ENCODE measurements at regions not wholly inside any gene's neighbourhood (a gene's known extent, or its start where the extent isn't known, plus 50 kb on each side); places are given as distances from the start of the nearest gene placed in this dataset.
"Not testable (repeated sequence)": the region's sequence is repeated elsewhere in the genome, so short reads cannot be mapped to it uniquely, and the experiment has no call there.

DNA sequence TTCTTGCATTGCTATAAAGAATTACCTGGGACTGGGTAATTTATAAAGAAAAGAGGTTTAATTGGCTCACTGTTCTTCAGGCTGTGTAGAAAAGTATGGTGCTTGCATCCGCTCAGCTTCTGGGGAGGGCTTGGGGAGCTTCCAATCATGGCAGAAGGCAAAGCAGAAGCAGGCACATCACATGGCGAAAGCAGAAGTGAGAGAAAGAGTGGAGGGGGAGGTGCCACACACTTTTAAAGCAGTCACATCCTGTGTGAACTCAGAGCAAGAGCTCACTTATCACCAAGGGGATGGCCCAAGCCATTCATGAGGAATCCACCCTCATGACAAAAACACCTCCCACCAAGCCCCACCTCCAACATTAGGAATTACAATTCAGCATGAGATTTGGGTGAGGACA is 303.5 kb downstream of the OTUD1 start:
- no peak for DNase-seq (ENCODE audit: low spot score)
- no peaks in the 10 kb centered on the region for H3K27me3 Mint-ChIP-seq (ENCODE audit: insufficient read depth)
- H3K9me3 Mint-ChIP-seq, result peaks cover 7% of the 10 kb centered on the region
- H3K4me3 Mint-ChIP-seq, result no peak overlapping the region
- intact Hi-C loops (cut with micrococcal nuclease), result no loop called here
- no peak overlapping the region for H3K27ac Mint-ChIP-seq
- no peaks in the 10 kb centered on the region for H3K4me1 Mint-ChIP-seq (ENCODE audit: low read depth)
- no peaks in the 10 kb centered on the region for H3K36me3 Mint-ChIP-seq (ENCODE audit: low read depth)

- H3K27ac Mint-ChIP-seq, result no peak overlapping the region
- intact Hi-C loops (cut with micrococcal nuclease), result no loop called here
- H3K4me3 Mint-ChIP-seq, result no peak overlapping the region
- H3K36me3 Mint-ChIP-seq (ENCODE audit: low read depth), result no peaks in the 10 kb centered on the region
- peaks cover 7% of the 10 kb centered on the region for H3K9me3 Mint-ChIP-seq
- no peak for DNase-seq (ENCODE audit: low spot score)
- H3K27me3 Mint-ChIP-seq (ENCODE audit: insufficient read depth), result no peaks in the 10 kb centered on the region
- no peaks in the 10 kb centered on the region for H3K4me1 Mint-ChIP-seq (ENCODE audit: low read depth)
These were observed 303.9 kb downstream of the OTUD1 start for GRCh38 chr10:23742807-23743206.

DNA sequence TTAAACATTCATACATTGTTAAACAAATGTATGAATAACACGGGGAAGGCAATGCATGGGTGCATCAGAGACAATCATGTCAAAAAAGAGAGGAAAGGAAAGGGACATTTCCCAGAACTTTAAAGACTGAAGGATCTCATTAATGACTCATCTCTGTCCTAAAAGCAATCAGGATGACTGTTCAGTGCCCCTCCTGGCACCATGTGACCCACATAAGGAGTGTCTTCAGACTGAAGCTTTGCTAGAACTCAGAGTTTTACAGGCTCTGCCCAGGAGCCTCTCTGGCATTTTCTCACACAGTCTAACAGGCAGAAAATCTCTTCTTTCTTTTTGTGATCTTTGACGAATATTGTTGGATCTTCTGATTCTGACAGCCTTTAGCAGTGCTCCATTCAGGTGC is 315.3 kb downstream of the OTUD1 start:
- DNase-seq (ENCODE audit: low spot score), result no peak
- Mint-ChIP-seq H3K4me1 (ENCODE audit: low read depth) (no peaks in the 10 kb centered on the region), H3K27ac (no peak overlapping the region), H3K36me3 (ENCODE audit: low read depth) (no peaks in the 10 kb centered on the region), H3K27me3 (ENCODE audit: insufficient read depth) (no peaks in the 10 kb centered on the region), H3K9me3 (no peaks in the 10 kb centered on the region), H3K4me3 (no peak overlapping the region)
- intact Hi-C loops (cut with micrococcal nuclease), result no loop called here

- no peaks in the 10 kb centered on the region for H3K36me3 Mint-ChIP-seq (ENCODE audit: low read depth)
- intact Hi-C loops (cut with micrococcal nuclease), result no loop called here
- H3K4me1 Mint-ChIP-seq (ENCODE audit: low read depth), result no peaks in the 10 kb centered on the region
- no peaks in the 10 kb centered on the region for H3K9me3 Mint-ChIP-seq
- H3K27me3 Mint-ChIP-seq (ENCODE audit: insufficient read depth), result no peaks in the 10 kb centered on the region
- H3K4me3 Mint-ChIP-seq, result no peak overlapping the region
- DNase-seq (ENCODE audit: low spot score), result no peak
- H3K27ac Mint-ChIP-seq, result no peak overlapping the region
These were observed 316.1 kb downstream of the OTUD1 start for GRCh38 chr10:23754941-23755340.

DNA sequence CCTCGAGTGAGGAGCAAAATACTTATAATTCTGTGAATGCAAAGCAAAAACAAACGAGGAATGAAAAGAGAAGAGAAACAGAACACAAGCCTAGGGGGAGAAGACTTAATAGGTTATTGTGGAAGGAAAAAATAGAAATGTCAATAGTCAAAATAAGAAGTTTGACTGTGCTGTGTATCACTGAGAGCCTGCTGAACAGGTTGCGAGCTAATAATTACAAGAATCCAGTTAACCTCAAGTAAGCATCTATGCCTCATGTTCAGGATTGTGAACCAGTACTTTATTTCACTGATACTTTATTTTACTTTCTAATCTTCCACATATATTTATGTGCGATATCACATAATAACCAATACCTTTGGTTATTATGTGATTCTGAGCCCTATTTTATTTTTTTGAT is 316.7 kb downstream of the OTUD1 start:
- intact Hi-C loops (cut with micrococcal nuclease), result no loop called here
- Mint-ChIP-seq H3K36me3 (ENCODE audit: low read depth) (no peaks in the 10 kb centered on the region), H3K27me3 (ENCODE audit: insufficient read depth) (no peaks in the 10 kb centered on the region), H3K4me3 (no peak overlapping the region), H3K9me3 (no peaks in the 10 kb centered on the region), H3K27ac (no peak overlapping the region), H3K4me1 (ENCODE audit: low read depth) (no peaks in the 10 kb centered on the region)
- DNase-seq (ENCODE audit: low spot score), result no peak

GRCh38 chr10:23768281-23768680 is 329.4 kb downstream of the OTUD1 start:
- intact Hi-C loops (cut with micrococcal nuclease), result no loop called here
- no peak for DNase-seq (ENCODE audit: low spot score)
- H3K9me3 Mint-ChIP-seq, result peaks cover 3% of the 10 kb centered on the region
- H3K4me3 Mint-ChIP-seq, result no peak overlapping the region
- H3K4me1 Mint-ChIP-seq (ENCODE audit: low read depth), result no peaks in the 10 kb centered on the region
- no peak overlapping the region for H3K27ac Mint-ChIP-seq
- no peaks in the 10 kb centered on the region for H3K27me3 Mint-ChIP-seq (ENCODE audit: insufficient read depth)
- no peaks in the 10 kb centered on the region for H3K36me3 Mint-ChIP-seq (ENCODE audit: low read depth)

- Mint-ChIP-seq H3K36me3 (ENCODE audit: low read depth) (no peaks in the 10 kb centered on the region), H3K4me1 (ENCODE audit: low read depth) (no peaks in the 10 kb centered on the region), H3K4me3 (no peak overlapping the region), H3K9me3 (no peaks in the 10 kb centered on the region), H3K27ac (no peak overlapping the region), H3K27me3 (ENCODE audit: insufficient read depth) (no peaks in the 10 kb centered on the region)
- intact Hi-C loops (cut with micrococcal nuclease), result no loop called here
- DNase-seq (ENCODE audit: low spot score), result no peak
These were observed 338.3 kb downstream of the OTUD1 start for GRCh38 chr10:23777153-23777552.

- no peak for DNase-seq (ENCODE audit: low spot score)
- intact Hi-C loops (cut with micrococcal nuclease), result no loop called here
- Mint-ChIP-seq H3K4me1 (ENCODE audit: low read depth) (no peaks in the 10 kb centered on the region), H3K36me3 (ENCODE audit: low read depth) (no peaks in the 10 kb centered on the region), H3K9me3 (no peaks in the 10 kb centered on the region), H3K27ac (no peak overlapping the region), H3K27me3 (ENCODE audit: insufficient read depth) (no peaks in the 10 kb centered on the region), H3K4me3 (no peak overlapping the region)
These were observed 340.4 kb downstream of the OTUD1 start for GRCh38 chr10:23779301-23779700.

DNA sequence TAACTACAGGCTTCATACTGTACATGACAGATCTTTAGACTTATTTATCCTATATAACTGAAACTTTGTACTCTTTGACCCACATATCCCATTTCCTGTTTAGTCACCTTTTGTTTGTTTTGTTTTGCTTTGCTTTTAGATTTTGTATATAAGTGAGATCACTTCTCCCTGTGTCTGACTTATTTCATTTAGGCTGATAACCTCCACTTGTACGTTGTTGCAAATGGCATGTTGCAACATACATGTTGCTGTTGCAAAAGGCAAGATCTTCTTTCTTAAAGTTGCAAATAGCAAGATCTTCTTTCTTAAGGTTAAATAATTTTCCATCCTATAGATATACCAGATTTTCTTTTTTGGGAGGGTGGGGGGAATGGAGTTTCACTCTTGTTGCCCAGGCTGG is 341.5 kb downstream of the OTUD1 start:
- intact Hi-C loops (cut with micrococcal nuclease), result no loop called here
- Mint-ChIP-seq H3K4me1 (ENCODE audit: low read depth) (no peaks in the 10 kb centered on the region), H3K9me3 (no peaks in the 10 kb centered on the region), H3K4me3 (no peak overlapping the region), H3K36me3 (ENCODE audit: low read depth) (no peaks in the 10 kb centered on the region), H3K27me3 (ENCODE audit: insufficient read depth) (no peaks in the 10 kb centered on the region), H3K27ac (no peak overlapping the region)
- DNase-seq (ENCODE audit: low spot score), result no peak

GRCh38 chr10:23786594-23786993 is 347.7 kb downstream of the OTUD1 start:
- DNase-seq (ENCODE audit: low spot score), result no peak
- no peaks in the 10 kb centered on the region for H3K27me3 Mint-ChIP-seq (ENCODE audit: insufficient read depth)
- no peak overlapping the region for H3K27ac Mint-ChIP-seq
- no peak overlapping the region for H3K4me3 Mint-ChIP-seq
- intact Hi-C loops (cut with micrococcal nuclease), result no loop called here
- H3K9me3 Mint-ChIP-seq, result no peaks in the 10 kb centered on the region
- no peaks in the 10 kb centered on the region for H3K4me1 Mint-ChIP-seq (ENCODE audit: low read depth)
- no peaks in the 10 kb centered on the region for H3K36me3 Mint-ChIP-seq (ENCODE audit: low read depth)

GRCh38 chr10:23793577-23793976 is 354.7 kb downstream of the OTUD1 start:
- intact Hi-C loops (cut with micrococcal nuclease), result no loop called here
- Mint-ChIP-seq H3K9me3 (peaks cover 3% of the 10 kb centered on the region), H3K4me3 (no peak overlapping the region), H3K4me1 (ENCODE audit: low read depth) (no peaks in the 10 kb centered on the region), H3K27me3 (ENCODE audit: insufficient read depth) (no peaks in the 10 kb centered on the region), H3K27ac (no peak overlapping the region), H3K36me3 (ENCODE audit: low read depth) (no peaks in the 10 kb centered on the region)
- DNase-seq (ENCODE audit: low spot score), result no peak

DNA sequence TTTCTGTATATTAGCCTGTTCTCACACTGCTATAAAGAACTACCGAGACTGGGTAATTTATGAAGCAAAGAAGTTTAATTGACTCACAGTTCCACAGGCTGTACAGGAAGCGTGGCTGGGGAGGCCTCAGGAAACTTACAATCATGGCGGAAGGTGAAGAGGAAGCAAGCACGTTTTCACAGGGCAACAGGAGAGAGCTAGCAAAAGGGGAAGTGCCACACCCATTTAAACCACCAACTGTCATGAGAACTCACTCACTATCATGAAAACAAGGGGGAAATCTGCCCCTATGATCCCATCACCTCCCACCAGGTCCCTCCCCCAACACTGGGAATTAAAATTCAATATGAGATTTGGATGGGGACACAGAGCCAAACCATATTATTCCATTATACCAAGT is 358.6 kb downstream of the OTUD1 start:
- H3K27ac Mint-ChIP-seq; intact Hi-C loops (cut with micrococcal nuclease); H3K27me3 Mint-ChIP-seq (ENCODE audit: insufficient read depth); H3K36me3 Mint-ChIP-seq (ENCODE audit: low read depth); H3K4me1 Mint-ChIP-seq (ENCODE audit: low read depth); H3K4me3 Mint-ChIP-seq; DNase-seq (ENCODE audit: low spot score): not testable (repeated sequence)
- peaks cover 17% of the 10 kb centered on the region for H3K9me3 Mint-ChIP-seq

GRCh38 chr10:23804125-23804524 is 365.2 kb downstream of the OTUD1 start:
- Mint-ChIP-seq H3K9me3 (peaks cover 14% of the 10 kb centered on the region), H3K36me3 (ENCODE audit: low read depth) (no peaks in the 10 kb centered on the region), H3K27ac (no peak overlapping the region), H3K4me3 (no peak overlapping the region), H3K27me3 (ENCODE audit: insufficient read depth) (no peaks in the 10 kb centered on the region), H3K4me1 (ENCODE audit: low read depth) (no peaks in the 10 kb centered on the region)
- no peak for DNase-seq (ENCODE audit: low spot score)
- intact Hi-C loops (cut with micrococcal nuclease), result no loop called here

DNA sequence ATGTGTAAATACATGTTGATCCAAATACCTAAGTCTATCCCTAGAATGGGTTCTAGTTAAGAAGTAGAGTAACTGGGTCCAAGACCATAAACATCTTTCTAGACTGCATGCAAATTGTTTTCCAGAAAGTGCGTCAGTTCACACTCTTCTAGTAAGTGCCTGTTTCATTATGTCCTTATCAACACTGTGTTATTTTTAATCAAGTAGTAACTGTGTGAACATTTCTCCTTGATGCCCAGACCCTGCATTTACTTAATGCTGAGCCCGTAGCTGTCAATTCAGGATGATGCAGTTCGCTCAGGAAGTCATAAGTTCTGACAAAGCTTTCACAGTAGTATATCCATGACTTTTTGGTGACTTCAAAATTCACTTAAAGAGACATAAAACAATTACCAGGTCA is 374.8 kb downstream of the OTUD1 start:
- no peaks in the 10 kb centered on the region for H3K4me1 Mint-ChIP-seq (ENCODE audit: low read depth)
- H3K27me3 Mint-ChIP-seq (ENCODE audit: insufficient read depth), result no peaks in the 10 kb centered on the region
- no peak overlapping the region for H3K4me3 Mint-ChIP-seq
- no peak for DNase-seq (ENCODE audit: low spot score)
- intact Hi-C loops (cut with micrococcal nuclease), result no loop called here
- no peaks in the 10 kb centered on the region for H3K36me3 Mint-ChIP-seq (ENCODE audit: low read depth)
- no peak overlapping the region for H3K27ac Mint-ChIP-seq
- H3K9me3 Mint-ChIP-seq, result no peaks in the 10 kb centered on the region
